B cell (primary cell): ENCODE measurements at regions not wholly inside any gene's neighbourhood (a gene's known extent, or its start where the extent isn't known, plus 50 kb on each side); places are given as distances from the start of the nearest gene placed in this dataset.

Experiments
- ATAC-seq: fragments of 200-7000 bp; cut with Tn5 transposase; one replicate; pipeline ENCODE4 v1.10.0; 2021; ENCODE audit warnings: low read depth, mild to moderate bottlenecking, moderate number of reproducible peaks, moderate library complexity
- CTCF ChIA-PET: fragments of 350-600 bp; sonication (Branson Sonifier 250); formaldehyde crosslinking; loops from one replicate; lab custom pipeline; 2021; ENCODE audit warnings: antibody characterized with exemption, inconsistent platforms; lab: Charles Lee
- POLR2A ChIA-PET: fragments of 350-600 bp; sonication (Branson Sonifier 250); formaldehyde crosslinking; loops from one replicate; lab custom pipeline; 2021; ENCODE audit warnings: antibody characterized with exemption; lab: Charles Lee
- DNase-seq: peaks from one replicate; pipeline ENCODE4 v3.0.0; 2013
- H2AFZ ChIP-seq: 2 replicates; pipeline ENCODE4 v1.6.1; 2012; ENCODE audit warnings: mild to moderate bottlenecking, low read depth, low read length; ENCODE audit not compliant: insufficient read depth, poor library complexity, severe bottlenecking
- H3K27ac ChIP-seq, 2 donors: 1 replicate in 1 of 2; 2 replicates in 1 of 2; pipeline ENCODE4 v1.5.1; 2012 to 2013; ENCODE audit warnings: low read length in 2 of 2, mild to moderate bottlenecking in 2 of 2, moderate library complexity in 1 of 2
- H3K27me3 ChIP-seq, 4 experiments: fragments of 200-600 bp in 1 of 4; sonication (generic) in 1 of 4; replicated peaks in 1 of 4; 1 replicate in 2 of 4; 2 replicates in 2 of 4; pipeline versions ENCODE4 v1.6.1 to v1.7.0; 2013 to 2016; ENCODE audit warnings: low read length in 3 of 4, mild to moderate bottlenecking in 2 of 4, mixed read lengths in 1 of 4, moderate library complexity in 1 of 4; ENCODE audit not compliant: insufficient read depth in 4 of 4, control insufficient read depth in 3 of 4; ENCODE audit errors: control extremely low read depth in 1 of 4
- H3K36me3 ChIP-seq, 2 experiments: replicated peaks in 1 of 2; 1 replicate in 1 of 2; 2 replicates in 1 of 2; pipeline versions ENCODE4 v1.6.1 to v1.7.1; 2013; ENCODE audit warnings: low read length in 1 of 2; ENCODE audit not compliant: insufficient read depth in 2 of 2, control insufficient read depth in 1 of 2; ENCODE audit errors: control extremely low read depth in 1 of 2, extremely low read depth in 1 of 2
- H3K4me1 ChIP-seq, 2 donors: fragments of 200-600 bp in 1 of 2; sonication (generic) in 1 of 2; 1 replicate in 1 of 2; 2 replicates in 1 of 2; pipeline versions ENCODE4 v1.5.1 to v1.6.1; 2013 to 2017; ENCODE audit warnings: low read length in 2 of 2; ENCODE audit not compliant: control insufficient read depth in 2 of 2, insufficient read depth in 2 of 2
- H3K4me2 ChIP-seq: replicated peaks from 2 replicates; pipeline ENCODE3; 2012; ENCODE audit warnings: mild to moderate bottlenecking, low read depth, low read length; ENCODE audit not compliant: poor library complexity, severe bottlenecking
- H3K4me3 ChIP-seq, 5 experiments: fragments of 200-600 bp in 1 of 5; sonication (generic) in 1 of 5; 1 replicate in 3 of 5; 2 replicates in 2 of 5; pipeline versions ENCODE4 v1.5.1 to v1.7.0; 2011 to 2016; ENCODE audit warnings: low read length in 4 of 5, mild to moderate bottlenecking in 4 of 5, low read depth in 2 of 5, control low read depth in 1 of 5, moderate library complexity in 1 of 5; ENCODE audit not compliant: insufficient read depth in 1 of 5; ENCODE audit errors: control extremely low read depth in 1 of 5, extremely low read depth in 1 of 5
- H3K79me2 ChIP-seq: fragments of 200-600 bp; sonication (generic); one replicate; pipeline ENCODE4 v1.6.0; 2016; ENCODE audit warnings: low read length; ENCODE audit not compliant: control insufficient read depth, insufficient read depth
- H3K9ac ChIP-seq: fragments of 200-600 bp; sonication (generic); 2 replicates; pipeline ENCODE4 v1.6.1; 2017; ENCODE audit warnings: mild to moderate bottlenecking, low read length, moderate library complexity
- H3K9me3 ChIP-seq, 3 donors: one replicate each; pipeline versions ENCODE4 v1.6.1 to v1.7.1; 2013; ENCODE audit warnings: low read length in 2 of 3; ENCODE audit not compliant: control insufficient read depth in 2 of 3, insufficient read depth in 1 of 3; ENCODE audit errors: control extremely low read depth in 1 of 3
- H4K20me1 ChIP-seq: 2 replicates; pipeline ENCODE4 v1.6.0; 2012; ENCODE audit warnings: mild to moderate bottlenecking, low read length; ENCODE audit not compliant: insufficient read depth, control insufficient read depth, poor library complexity, severe bottlenecking
- H3K27ac Mint-ChIP-seq: one replicate; pipeline ENCODE4 v1.8.0; 2021; ENCODE audit warnings: mixed read lengths
- H3K27me3 Mint-ChIP-seq: one replicate; pipeline ENCODE4 v1.8.0; 2021; ENCODE audit warnings: mixed read lengths
- H3K4me1 Mint-ChIP-seq: one replicate; pipeline ENCODE4 v1.8.0; 2021; ENCODE audit warnings: mixed read lengths
- H3K4me3 Mint-ChIP-seq: one replicate; pipeline ENCODE4 v1.8.0; 2021; ENCODE audit warnings: mixed read lengths
- H3K9me3 Mint-ChIP-seq: one replicate; pipeline ENCODE4 v1.8.0; 2022; ENCODE audit warnings: mixed read lengths; ENCODE audit not compliant: insufficient read depth
- EZH2 ChIP-seq: IDR thresholded peaks from 2 replicates; pipeline ENCODE4 v1.6.1; 2012; ENCODE audit warnings: borderline replicate concordance, low read depth, mild to moderate bottlenecking, moderate library complexity, low read length; ENCODE audit not compliant: insufficient read depth, poor library complexity, severe bottlenecking
- WGBS: methylation state at CpG from one replicate; pipeline ENCODE4 v1.1.5; 2013; ENCODE audit warnings: missing lambda C conversion rate; ENCODE audit not compliant: insufficient coverage; 5-methylcytosine and 5-hydroxymethylcytosine counted together
- intact Hi-C: fragments of 100-400 bp; cut with micrococcal nuclease; formaldehyde crosslinking; loops from one replicate; pipeline ENCODE4 v1.10.0; 2022
- TF ChIP-seq, protein P1 (sequence below): fragments of 200-600 bp; IDR thresholded peaks from one replicate; pipeline ENCODE4 v1.8.0; 2022; ENCODE audit warnings: antibody characterized with exemption, mild to moderate bottlenecking

GRCh38 chr1:194056169-194056568 lies 869.8 kb upstream of the B3GALT2 start:
- no peak overlapping the region for H3K27ac Mint-ChIP-seq
- no peaks in the 10 kb centered on the region for H3K4me1 ChIP-seq
- no peaks in the 10 kb centered on the region for H3K4me1 Mint-ChIP-seq
- no peaks in the 10 kb centered on the region for H3K36me3 ChIP-seq
- H3K4me3 Mint-ChIP-seq = no peak overlapping the region
- H3K9ac ChIP-seq = no peak overlapping the region
- H3K27me3 ChIP-seq = no peaks in the 10 kb centered on the region
- no peak overlapping the region for H3K27ac ChIP-seq
- 100% methylated on average over 1 of the region's 2 CpGs for WGBS
- no peak overlapping the region for H3K4me2 ChIP-seq
- H2AFZ ChIP-seq = no peak overlapping the region
- H3K27me3 Mint-ChIP-seq = no peaks in the 10 kb centered on the region
- H4K20me1 ChIP-seq = no peaks in the 10 kb centered on the region
- H3K9me3 Mint-ChIP-seq = no peaks in the 10 kb centered on the region
- POLR2A ChIA-PET = no interaction called here
- ATAC-seq (no peak), DNase-seq (no peak)
- intact Hi-C loops = no loop called here
- no peak overlapping the region for H3K4me3 ChIP-seq
- CTCF ChIA-PET = no interaction called here
- no peaks in the 10 kb centered on the region for H3K79me2 ChIP-seq
- H3K9me3 ChIP-seq = peaks cover 0 to 2% (median 0%) of the 10 kb centered on the region in 3 donors
- no peak for TF ChIP-seq EZH2
- TF ChIP-seq, protein P1, sequence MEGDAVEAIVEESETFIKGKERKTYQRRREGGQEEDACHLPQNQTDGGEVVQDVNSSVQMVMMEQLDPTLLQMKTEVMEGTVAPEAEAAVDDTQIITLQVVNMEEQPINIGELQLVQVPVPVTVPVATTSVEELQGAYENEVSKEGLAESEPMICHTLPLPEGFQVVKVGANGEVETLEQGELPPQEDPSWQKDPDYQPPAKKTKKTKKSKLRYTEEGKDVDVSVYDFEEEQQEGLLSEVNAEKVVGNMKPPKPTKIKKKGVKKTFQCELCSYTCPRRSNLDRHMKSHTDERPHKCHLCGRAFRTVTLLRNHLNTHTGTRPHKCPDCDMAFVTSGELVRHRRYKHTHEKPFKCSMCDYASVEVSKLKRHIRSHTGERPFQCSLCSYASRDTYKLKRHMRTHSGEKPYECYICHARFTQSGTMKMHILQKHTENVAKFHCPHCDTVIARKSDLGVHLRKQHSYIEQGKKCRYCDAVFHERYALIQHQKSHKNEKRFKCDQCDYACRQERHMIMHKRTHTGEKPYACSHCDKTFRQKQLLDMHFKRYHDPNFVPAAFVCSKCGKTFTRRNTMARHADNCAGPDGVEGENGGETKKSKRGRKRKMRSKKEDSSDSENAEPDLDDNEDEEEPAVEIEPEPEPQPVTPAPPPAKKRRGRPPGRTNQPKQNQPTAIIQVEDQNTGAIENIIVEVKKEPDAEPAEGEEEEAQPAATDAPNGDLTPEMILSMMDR = no peak

GRCh38 chr1:194055536-194055935 lies 869.1 kb upstream of the B3GALT2 start:
- Histone ChIP-seq H3K9ac (no peak overlapping the region), H3K27me3 (no peaks in the 10 kb centered on the region), H3K4me1 (no peaks in the 10 kb centered on the region), H4K20me1 (no peaks in the 10 kb centered on the region), H3K9me3 (peaks cover 0 to 2% (median 0%) of the 10 kb centered on the region in 3 donors), H3K4me2 (no peak overlapping the region), H3K4me3 (no peak overlapping the region), H2AFZ (no peak overlapping the region), H3K36me3 (no peaks in the 10 kb centered on the region), H3K27ac (no peak overlapping the region), H3K79me2 (no peaks in the 10 kb centered on the region)
- Mint-ChIP-seq H3K9me3 (no peaks in the 10 kb centered on the region), H3K4me3 (no peak overlapping the region), H3K27ac (no peak overlapping the region), H3K4me1 (no peaks in the 10 kb centered on the region), H3K27me3 (no peaks in the 10 kb centered on the region)
- no CpG with 5 or more reads among the region's 1 CpG for WGBS
- intact Hi-C loops = no loop called here
- CTCF ChIA-PET = no interaction called here
- DNase-seq = no peak
- TF ChIP-seq EZH2 = no peak
- TF ChIP-seq, protein P1 = no peak
- no peak for ATAC-seq
- POLR2A ChIA-PET = no interaction called here
